NOMO-1 treated with dmso at 0.1 percent for 144 hours (cell line): ENCODE measurements at regions not wholly inside any gene's neighbourhood (a gene's known extent, or its start where the extent isn't known, plus 50 kb on each side); places are given as distances from the start of the nearest gene placed in this dataset.
"Not testable (repeated sequence)": the region's sequence is repeated elsewhere in the genome, so short reads cannot be mapped to it uniquely, and the experiment has no call there.

Experiments
- DNase-seq: peaks from one replicate; lab custom pipeline; 2025; ENCODE audit not compliant: unreplicated experiment; lab: John Stamatoyannopoulos, UW

GRCh38 chr12:87439990-87440827 lies 589.0 kb downstream of the C12orf50 start:
- DNase-seq: no peak

- DNase-seq: no peak
Observed at GRCh38 chr12:87430444-87430843, 598.8 kb downstream of the C12orf50 start.

- no peak for DNase-seq
Observed at GRCh38 chr12:87428701-87429277, 600.4 kb downstream of the C12orf50 start.

GRCh38 chr12:87427770-87428169 lies 601.4 kb downstream of the C12orf50 start:
- DNase-seq: no peak

- no peak for DNase-seq
Observed at GRCh38 chr12:87425942-87426554, 603.2 kb downstream of the C12orf50 start.

GRCh38 chr12:87421233-87421632 lies 608.0 kb downstream of the C12orf50 start:
- not testable (repeated sequence) for DNase-seq

GRCh38 chr12:87413784-87414183 lies 615.4 kb downstream of the C12orf50 start:
- no peak for DNase-seq

GRCh38 chr12:87406926-87407325 lies 622.3 kb downstream of the C12orf50 start:
- DNase-seq: no peak

- no peak for DNase-seq
Observed at GRCh38 chr12:87405918-87406317, 623.3 kb downstream of the C12orf50 start.

- not testable (repeated sequence) for DNase-seq
Observed at GRCh38 chr12:87394168-87394567, 635.0 kb downstream of the C12orf50 start.

- DNase-seq: no peak
Observed at GRCh38 chr12:87388376-87388775, 640.8 kb downstream of the C12orf50 start.

GRCh38 chr12:87385322-87385721 lies 643.9 kb downstream of the C12orf50 start:
- DNase-seq: no peak

GRCh38 chr12:87384226-87384625 lies 645.0 kb downstream of the C12orf50 start:
- DNase-seq: no peak

- no peak for DNase-seq
Observed at GRCh38 chr12:87383680-87384079, 645.5 kb downstream of the C12orf50 start.

- no peak for DNase-seq
Observed at GRCh38 chr12:87382959-87383566, 646.1 kb downstream of the C12orf50 start.

- no peak for DNase-seq
Observed at GRCh38 chr12:87382436-87382835, 646.8 kb downstream of the C12orf50 start.

- no peak for DNase-seq
Observed at GRCh38 chr12:87381742-87382141, 647.5 kb downstream of the C12orf50 start.

GRCh38 chr12:87378526-87378925 lies 650.7 kb downstream of the C12orf50 start:
- no peak for DNase-seq

GRCh38 chr12:87376722-87377121 lies 652.5 kb downstream of the C12orf50 start:
- DNase-seq: no peak

GRCh38 chr12:87369161-87369560 lies 660.0 kb downstream of the C12orf50 start:
- DNase-seq: no peak

GRCh38 chr12:87368259-87368658 lies 660.9 kb downstream of the C12orf50 start:
- no peak for DNase-seq

- no peak for DNase-seq
Observed at GRCh38 chr12:87365423-87365822, 663.8 kb downstream of the C12orf50 start.
